Panc1 (cell line): ENCODE measurements at regions not wholly inside any gene's neighbourhood (a gene's known extent, or its start where the extent isn't known, plus 50 kb on each side); places are given as distances from the start of the nearest gene placed in this dataset.

Experiments
- ATAC-seq: fragments of 200-7000 bp; cut with Tn5 transposase; 2 replicates; pipeline ENCODE4 v1.9.1; 2020; ENCODE audit warnings: mild to moderate bottlenecking, moderate library complexity
- BruUV-seq: library from RNA; stranded (reverse); fragments of 400-500 nt; replicated peaks from 2 replicates; lab custom pipeline; 2021; lab: Mats Ljungman, UMichigan
- CTCF ChIA-PET: fragments of 300-600 bp; sonication (Branson Sonifier 250); formaldehyde crosslinking; loops from one replicate; lab custom pipeline; 2022; ENCODE audit warnings: antibody characterized with exemption; lab: Charles Lee
- POLR2A ChIA-PET: fragments of 300-600 bp; sonication (Branson Sonifier 250); formaldehyde crosslinking; loops from one replicate; lab custom pipeline; 2022; ENCODE audit warnings: antibody characterized with exemption; lab: Charles Lee
- DNase-seq: peaks from one replicate; pipeline ENCODE4 v3.0.0-alpha.2; 2010; ENCODE audit warnings: low read depth, low spot score
- H3K27ac ChIP-seq: 2 replicates; pipeline ENCODE4 v1.5.1; 2011; ENCODE audit warnings: mild to moderate bottlenecking, low read length, inconsistent platforms
- H3K27me3 ChIP-seq: fragments of 200-500 bp; sonication (Bioruptor generic); 2 replicates; pipeline ENCODE4 v1.6.0; 2014; ENCODE audit warnings: low read length, inconsistent platforms; ENCODE audit not compliant: control insufficient read depth, insufficient read depth
- H3K36me3 ChIP-seq: fragments of 200-500 bp; sonication (Bioruptor generic); 2 replicates; pipeline ENCODE4 v1.5.1; 2014; ENCODE audit warnings: inconsistent platforms, mild to moderate bottlenecking, low read length, moderate library complexity; ENCODE audit not compliant: control insufficient read depth, insufficient read depth
- H3K4me1 ChIP-seq: 2 replicates; pipeline ENCODE4 v1.5.1; 2011; ENCODE audit warnings: inconsistent platforms, mild to moderate bottlenecking, low read length, moderate library complexity; ENCODE audit not compliant: control insufficient read depth, insufficient read depth
- H3K4me3 ChIP-seq, 2 experiments: 2 replicates each; pipeline ENCODE4 v1.5.1; 2011 to 2012; ENCODE audit warnings: low read depth in 2 of 2, low read length in 2 of 2, mild to moderate bottlenecking in 2 of 2, inconsistent platforms in 1 of 2, moderate library complexity in 1 of 2
- H3K9me3 ChIP-seq: fragments of 200-500 bp; sonication (Bioruptor generic); 2 replicates; pipeline ENCODE4 v1.5.1; 2014; ENCODE audit warnings: low read depth, mild to moderate bottlenecking, inconsistent platforms, low read length, moderate library complexity; ENCODE audit not compliant: control insufficient read depth, insufficient read depth
- CTCF ChIP-seq: fragments of 450-650 bp; IDR thresholded peaks from 2 replicates; pipeline ENCODE4 v1.5.1; 2017; ENCODE audit warnings: mild to moderate bottlenecking
- POLR2AphosphoS5 ChIP-seq: IDR thresholded peaks from 2 replicates; pipeline ENCODE4 v1.6.1; 2012; ENCODE audit warnings: mild to moderate bottlenecking, low read depth, low read length, moderate library complexity
- REST ChIP-seq, 2 experiments: IDR thresholded peaks; 2 replicates each; pipeline ENCODE4 v1.6.1; 2011 to 2012; ENCODE audit warnings: low read depth in 2 of 2, control low read depth in 1 of 2, low read length in 1 of 2, mild to moderate bottlenecking in 1 of 2, moderate library complexity in 1 of 2; ENCODE audit not compliant: insufficient read depth in 1 of 2
- SIN3A ChIP-seq: IDR thresholded peaks from 2 replicates; pipeline ENCODE4 v1.6.1; 2012; ENCODE audit warnings: low read depth, mild to moderate bottlenecking, low read length, moderate library complexity, borderline replicate concordance; ENCODE audit not compliant: insufficient read depth
- TCF7L2 ChIP-seq: IDR thresholded peaks from 2 replicates; pipeline ENCODE4 v1.6.1; 2011; ENCODE audit warnings: mild to moderate bottlenecking, low read depth, low read length, inconsistent platforms
- in situ Hi-C: cut with HindIII; loops from 2 replicates; pipeline ENCODE4 v1.10.0; 2016; ENCODE audit warnings: low sequenced_read_pairs, low pct_unique_long_range_greater_than_20kb
- intact Hi-C: fragments of 100-400 bp; cut with micrococcal nuclease; formaldehyde crosslinking; loops from one replicate; pipeline ENCODE4 v1.10.0; 2022; ENCODE audit not compliant: unreplicated experiment

- no peak for DNase-seq
- intact Hi-C loops (no loop called here), in situ Hi-C loops (no loop called here)
- BruUV-seq = no TSS peak
- ATAC-seq = no peak
- Histone ChIP-seq H3K27me3 (no peaks in the 10 kb centered on the region), H3K4me3 (no peak overlapping the region), H3K9me3 (no peaks in the 10 kb centered on the region), H3K4me1 (no peaks in the 10 kb centered on the region), H3K27ac (no peak overlapping the region), H3K36me3 (no peaks in the 10 kb centered on the region)
- CTCF ChIA-PET = no interaction called here
- POLR2A ChIA-PET = no interaction called here
- TF ChIP-seq CTCF (no peak), TCF7L2 (no peak), REST (IDR thresholded peaks at IDR 0.05; ENCODE audit: insufficient read depth in 1 of 2, low read depth in 2 of 2, low read length in 1 of 2) (no peak), SIN3A (no peak), POLR2AphosphoS5 (no peak)
These were observed 405.7 kb downstream of the QKI start for GRCh38 chr6:163820171-163820570.

- Histone ChIP-seq H3K4me3 (no peak overlapping the region), H3K36me3 (no peaks in the 10 kb centered on the region), H3K27me3 (no peaks in the 10 kb centered on the region; the same call in 1 of the 2 replicates), H3K27ac (no peak overlapping the region), H3K9me3 (no peaks in the 10 kb centered on the region), H3K4me1 (no peaks in the 10 kb centered on the region; the same call in 1 of the 2 replicates)
- in situ Hi-C loops = no loop called here
- no peak for TF ChIP-seq SIN3A
- TF ChIP-seq POLR2AphosphoS5 = no peak
- no peak for TF ChIP-seq TCF7L2
- no peak for TF ChIP-seq REST (IDR thresholded peaks at IDR 0.05; ENCODE audit: insufficient read depth in 1 of 2, low read depth in 2 of 2, low read length in 1 of 2)
- no peak for TF ChIP-seq CTCF
- intact Hi-C loops = no loop called here
- no peak for ATAC-seq
- BruUV-seq = no TSS peak
- ChIA-PET CTCF (no interaction called here), POLR2A (no interaction called here)
- DNase-seq = no peak
These were observed 404.2 kb downstream of the QKI start for GRCh38 chr6:163818719-163819118.
